Pancreas (tissue), 10 donors: ENCODE measurements at regions not wholly inside any gene's neighbourhood (a gene's known extent, or its start where the extent isn't known, plus 50 kb on each side); places are given as distances from the start of the nearest gene placed in this dataset.
"Not testable (repeated sequence)": the region's sequence is repeated elsewhere in the genome, so short reads cannot be mapped to it uniquely, and the experiment has no call there.

Experiments used
- ATAC-seq, 4 donors: fragments of 200-7000 bp; cut with Tn5 transposase; one replicate each; pipeline versions ENCODE4 v1.8.0 to v1.9.1; 2020; ENCODE audit warnings: mild to moderate bottlenecking in 4 of 4, moderate library complexity in 4 of 4
- DNase-seq, 6 donors: peaks; one replicate each; pipeline ENCODE4 v3.0.0-alpha.2; 2020
- FAIRE-seq: peaks from 2 replicates; lab custom pipeline; 2012; peaks lifted over from hg19 to GRCh38; lab: Jason Lieb, UNC
- H3K27ac ChIP-seq, 4 donors: fragments of 200-600 bp; sonication (generic); 1 replicate in 3 of 4; 2 replicates in 1 of 4; pipeline versions ENCODE4 v1.5.0 to v1.8.0; 2020
- H3K27me3 ChIP-seq, 4 donors: fragments of 200-600 bp; one replicate each; pipeline ENCODE4 v1.8.0; 2021
- H3K36me3 ChIP-seq, 3 donors: fragments of 200-600 bp; sonication (generic) in 1 of 3; one replicate each; pipeline versions ENCODE4 v1.5.0 to v1.8.0; 2020 to 2021
- H3K4me1 ChIP-seq, 3 donors: fragments of 200-600 bp; one replicate each; pipeline ENCODE4 v1.8.0; 2021
- H3K4me3 ChIP-seq, 4 donors: fragments of 200-600 bp; sonication (generic) in 2 of 4; one replicate each; pipeline versions ENCODE4 v1.5.0 to v1.8.0; 2020 to 2021
- H3K9me3 ChIP-seq, 4 donors: fragments of 200-600 bp; one replicate each; pipeline ENCODE4 v1.8.0; 2021
- WGBS, 2 donors: extraction: QIAGEN DNeasy Blood & Tissue Kit; methylation state at CpG; one replicate each; pipeline ENCODE4 v1.1.7; 2013; 5-methylcytosine and 5-hydroxymethylcytosine counted together
- intact Hi-C, 3 donors: fragments of 100-400 bp; cut with DNase I; formaldehyde crosslinking; loops; one replicate each; pipeline versions ENCODE4 v1.11.1 to v1.14.2; 2022
- TF ChIP-seq, protein P1 (sequence below), 4 donors: fragments of 200-600 bp; sonication (generic) in 3 of 4; IDR thresholded peaks; one replicate each; pipeline versions ENCODE4 v1.5.0 to v1.8.0; 2021; ENCODE audit warnings: antibody characterized with exemption in 4 of 4
- donor health status: healthy with polysubstance abuse.
- donor health status: DM: no; HTN: no; CAD: no; lungs with moderate emphysema.
- donor health status: DM: no; HTN: no; CAD: no.
- donor health status: control.
- donor health status: control.
- donor health status: Bipolar disorder and iron deficiency.
- donor health status: DM: yes; HTN: yes; CAD: no.
- donor health status: DM: no; HTN: no; CAD: no.
- donor health status: DM: no; HTN: no; CAD: no.
- donor health status: DM: yes; HTN: yes; CAD: no.

DNA sequence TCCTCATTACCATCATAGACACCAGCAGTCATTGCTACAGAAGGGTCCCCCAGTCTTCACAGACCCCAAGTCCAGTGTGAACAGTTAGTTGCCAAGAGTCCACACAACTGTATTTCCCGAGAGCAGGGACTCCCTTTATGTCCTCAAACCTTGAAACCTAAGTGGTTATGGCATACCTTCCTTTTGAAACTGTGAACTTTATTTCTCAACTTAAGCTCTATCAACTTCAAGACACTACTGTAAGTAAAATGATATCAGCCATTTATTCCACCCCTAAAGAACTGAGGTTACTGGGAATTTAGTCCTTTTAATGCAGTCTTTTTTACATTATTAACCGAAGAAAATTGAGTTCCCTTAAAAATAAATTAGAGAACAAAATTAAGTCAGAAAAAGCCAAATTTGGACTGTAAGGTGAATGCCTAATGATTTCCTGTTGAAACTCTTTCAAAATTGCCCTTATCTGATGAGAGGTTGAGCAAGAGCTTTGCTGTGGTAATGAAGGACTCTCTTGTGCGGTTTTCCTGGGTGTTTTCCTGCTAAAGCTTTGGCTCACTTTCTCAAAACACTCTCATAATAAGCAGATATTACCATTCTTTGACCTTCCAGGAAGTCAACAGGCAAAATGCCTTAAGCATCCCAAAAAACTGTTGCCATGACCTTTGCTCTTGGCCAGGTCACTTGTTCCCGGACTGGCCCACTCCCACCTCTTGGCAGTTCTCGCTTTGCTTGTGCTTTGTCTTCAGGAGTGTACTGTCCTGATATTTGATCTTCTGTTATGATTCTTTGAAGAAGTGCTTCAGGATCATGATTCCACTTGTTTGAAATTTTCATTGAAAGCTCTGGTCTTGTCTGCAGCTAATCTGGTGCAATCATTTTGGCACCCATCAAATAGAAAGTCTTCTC is 765.4 kb upstream of the ANO3 start:
- Histone ChIP-seq H3K4me1 (no peaks in the 10 kb centered on the region), H3K36me3 (no peaks in the 10 kb centered on the region), H3K4me3 (no peak overlapping the region), H3K27ac (no peak overlapping the region), H3K27me3 (no peaks in the 10 kb centered on the region), H3K9me3 (no peaks in the 10 kb centered on the region)
- ATAC-seq = peak in 3 of 4 donors; percentile 48 to 67 (median 59)
- peak in 2 of 6 donors; percentile 11 to 13 for DNase-seq
- WGBS, 2 donors = 39 to 54% methylated on average over 5 of the region's 5 CpGs
- FAIRE-seq = no peak
- intact Hi-C loops = no loop called here
- TF ChIP-seq, protein P1, sequence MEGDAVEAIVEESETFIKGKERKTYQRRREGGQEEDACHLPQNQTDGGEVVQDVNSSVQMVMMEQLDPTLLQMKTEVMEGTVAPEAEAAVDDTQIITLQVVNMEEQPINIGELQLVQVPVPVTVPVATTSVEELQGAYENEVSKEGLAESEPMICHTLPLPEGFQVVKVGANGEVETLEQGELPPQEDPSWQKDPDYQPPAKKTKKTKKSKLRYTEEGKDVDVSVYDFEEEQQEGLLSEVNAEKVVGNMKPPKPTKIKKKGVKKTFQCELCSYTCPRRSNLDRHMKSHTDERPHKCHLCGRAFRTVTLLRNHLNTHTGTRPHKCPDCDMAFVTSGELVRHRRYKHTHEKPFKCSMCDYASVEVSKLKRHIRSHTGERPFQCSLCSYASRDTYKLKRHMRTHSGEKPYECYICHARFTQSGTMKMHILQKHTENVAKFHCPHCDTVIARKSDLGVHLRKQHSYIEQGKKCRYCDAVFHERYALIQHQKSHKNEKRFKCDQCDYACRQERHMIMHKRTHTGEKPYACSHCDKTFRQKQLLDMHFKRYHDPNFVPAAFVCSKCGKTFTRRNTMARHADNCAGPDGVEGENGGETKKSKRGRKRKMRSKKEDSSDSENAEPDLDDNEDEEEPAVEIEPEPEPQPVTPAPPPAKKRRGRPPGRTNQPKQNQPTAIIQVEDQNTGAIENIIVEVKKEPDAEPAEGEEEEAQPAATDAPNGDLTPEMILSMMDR (IDR thresholded peaks at IDR 0.05) = no peak

- TF ChIP-seq, protein P1 (IDR thresholded peaks at IDR 0.05) = no peak
- WGBS, 2 donors = 59 to 77% methylated on average over 1 of the region's 1 CpG
- FAIRE-seq = no peak
These were observed 755.6 kb upstream of the ANO3 start for GRCh38 chr11:25576320-25576719.

GRCh38 chr11:25579554-25579953 is 752.4 kb upstream of the ANO3 start:
- 9 to 13% methylated on average over 2 of the region's 2 CpGs for WGBS, 2 donors
- H3K36me3 ChIP-seq, FAIRE-seq, DNase-seq, H3K4me1 ChIP-seq, ATAC-seq, H3K4me3 ChIP-seq, H3K27me3 ChIP-seq, H3K27ac ChIP-seq, H3K9me3 ChIP-seq: not testable (repeated sequence)
- intact Hi-C loops = loop anchor here in 1 of 3 donors (5.0 kb wide), 1 partner anchor 33 kb away; no protein-coding TSS in a partner anchor

More at GRCh38 chr11:25576320-25576719, 755.6 kb upstream of the ANO3 start:
- ATAC-seq = no peak
- DNase-seq = no peak
- Histone ChIP-seq H3K27ac (no peak overlapping the region), H3K4me1 (no peaks in the 10 kb centered on the region), H3K27me3 (no peaks in the 10 kb centered on the region), H3K36me3 (no peaks in the 10 kb centered on the region), H3K9me3 (no peaks in the 10 kb centered on the region), H3K4me3 (no peak overlapping the region)
- intact Hi-C loops = loop anchor here in 1 of 3 donors (5.0 kb wide), 1 partner anchor 36 kb away; no protein-coding TSS in a partner anchor

DNA sequence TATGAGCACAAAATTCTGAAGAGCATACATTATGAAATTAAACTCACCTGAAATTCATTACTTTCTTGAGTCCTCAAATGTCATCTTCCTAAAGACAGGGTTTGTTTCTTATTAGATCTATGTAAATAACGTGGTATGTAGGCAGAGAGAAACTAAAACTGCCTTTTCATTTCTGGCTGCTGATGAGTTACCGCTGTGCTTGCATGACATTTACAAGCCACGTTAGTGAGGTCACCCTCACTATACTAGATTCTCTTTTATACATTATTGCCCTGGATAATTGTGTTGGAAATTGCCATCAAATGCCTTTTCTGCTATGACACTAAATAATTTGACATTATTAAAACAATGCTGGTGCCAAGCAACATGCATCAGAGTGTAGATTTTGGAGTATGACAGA is 748.3 kb upstream of the ANO3 start:
- 59 to 70% methylated on average over 3 of the region's 3 CpGs for WGBS, 2 donors
- DNase-seq (no peak), ATAC-seq (no peak)

DNA sequence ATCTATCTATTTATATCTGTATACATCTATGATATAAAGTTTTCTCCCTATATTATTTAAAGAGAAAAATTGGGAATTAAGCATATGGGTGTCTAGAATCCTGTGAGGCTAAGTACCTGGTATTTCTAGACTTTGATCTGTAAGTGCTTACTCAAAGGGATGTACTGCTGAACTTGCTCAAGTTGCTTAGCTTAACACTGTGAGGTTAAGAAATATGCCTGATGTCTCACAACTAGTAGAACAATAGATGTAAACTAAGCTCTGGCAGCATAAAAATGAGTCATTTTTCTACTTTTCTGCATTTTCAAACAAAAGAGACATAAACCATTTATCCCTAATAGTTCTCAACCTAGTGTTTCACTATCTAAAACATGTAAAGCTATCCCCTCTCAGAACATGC is 744.4 kb upstream of the ANO3 start:
- no peak for DNase-seq
- intact Hi-C loops = no loop called here

More for the DNA sequence above, 748.3 kb upstream of the ANO3 start:
- H3K4me1 ChIP-seq = no peaks in the 10 kb centered on the region
- no peak overlapping the region for H3K27ac ChIP-seq
- H3K9me3 ChIP-seq = no peaks in the 10 kb centered on the region
- H3K36me3 ChIP-seq = no peaks in the 10 kb centered on the region
- TF ChIP-seq, protein P1 (IDR thresholded peaks at IDR 0.05) = no peak
- intact Hi-C loops = no loop called here
- no peak for FAIRE-seq
- no peak overlapping the region for H3K4me3 ChIP-seq
- H3K27me3 ChIP-seq = no peaks in the 10 kb centered on the region

More for the DNA sequence above, 744.4 kb upstream of the ANO3 start:
- FAIRE-seq (no peak), ATAC-seq (no peak)
- Histone ChIP-seq H3K27me3 (no peaks in the 10 kb centered on the region), H3K36me3 (no peaks in the 10 kb centered on the region), H3K4me3 (no peak overlapping the region), H3K9me3 (no peaks in the 10 kb centered on the region), H3K27ac (no peak overlapping the region), H3K4me1 (no peaks in the 10 kb centered on the region)
- TF ChIP-seq, protein P1 (IDR thresholded peaks at IDR 0.05) = no peak
